ENCODE measurements at regions not wholly inside any gene's neighbourhood (a gene's known extent, or its start where the extent isn't known, plus 50 kb on each side); places are given as distances from the start of the nearest gene placed in this dataset.

- TF ChIP-seq EP300 (IDR thresholded peaks at IDR 0.05) (no peak), SMC3 (IDR thresholded peaks at IDR 0.05) (no peak), POLR2A (IDR thresholded peaks at IDR 0.05; ENCODE audit: low read length) (no peak), KDM1A (IDR thresholded peaks at IDR 0.05; ENCODE audit: low read depth) (no peak), RFX5 (IDR thresholded peaks at IDR 0.05) (no peak), POLR2AphosphoS2 (conservative IDR thresholded peaks at IDR 0.05; ENCODE audit: low read length) (no peak), FOSL2 (IDR thresholded peaks at IDR 0.05) (no peak), FOSL2 (CRISPR knock-in tag; IDR thresholded peaks at IDR 0.05) (no peak), BHLHE40 (IDR thresholded peaks at IDR 0.05; ENCODE audit: low read depth, low read length) (no peak), MYC (IDR thresholded peaks at IDR 0.05; ENCODE audit: borderline replicate concordance, low read length) (no peak)
- TF ChIP-seq, protein P1, sequence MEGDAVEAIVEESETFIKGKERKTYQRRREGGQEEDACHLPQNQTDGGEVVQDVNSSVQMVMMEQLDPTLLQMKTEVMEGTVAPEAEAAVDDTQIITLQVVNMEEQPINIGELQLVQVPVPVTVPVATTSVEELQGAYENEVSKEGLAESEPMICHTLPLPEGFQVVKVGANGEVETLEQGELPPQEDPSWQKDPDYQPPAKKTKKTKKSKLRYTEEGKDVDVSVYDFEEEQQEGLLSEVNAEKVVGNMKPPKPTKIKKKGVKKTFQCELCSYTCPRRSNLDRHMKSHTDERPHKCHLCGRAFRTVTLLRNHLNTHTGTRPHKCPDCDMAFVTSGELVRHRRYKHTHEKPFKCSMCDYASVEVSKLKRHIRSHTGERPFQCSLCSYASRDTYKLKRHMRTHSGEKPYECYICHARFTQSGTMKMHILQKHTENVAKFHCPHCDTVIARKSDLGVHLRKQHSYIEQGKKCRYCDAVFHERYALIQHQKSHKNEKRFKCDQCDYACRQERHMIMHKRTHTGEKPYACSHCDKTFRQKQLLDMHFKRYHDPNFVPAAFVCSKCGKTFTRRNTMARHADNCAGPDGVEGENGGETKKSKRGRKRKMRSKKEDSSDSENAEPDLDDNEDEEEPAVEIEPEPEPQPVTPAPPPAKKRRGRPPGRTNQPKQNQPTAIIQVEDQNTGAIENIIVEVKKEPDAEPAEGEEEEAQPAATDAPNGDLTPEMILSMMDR (IDR thresholded peaks at IDR 0.05): no peak
- TF ChIP-seq, protein P2, sequence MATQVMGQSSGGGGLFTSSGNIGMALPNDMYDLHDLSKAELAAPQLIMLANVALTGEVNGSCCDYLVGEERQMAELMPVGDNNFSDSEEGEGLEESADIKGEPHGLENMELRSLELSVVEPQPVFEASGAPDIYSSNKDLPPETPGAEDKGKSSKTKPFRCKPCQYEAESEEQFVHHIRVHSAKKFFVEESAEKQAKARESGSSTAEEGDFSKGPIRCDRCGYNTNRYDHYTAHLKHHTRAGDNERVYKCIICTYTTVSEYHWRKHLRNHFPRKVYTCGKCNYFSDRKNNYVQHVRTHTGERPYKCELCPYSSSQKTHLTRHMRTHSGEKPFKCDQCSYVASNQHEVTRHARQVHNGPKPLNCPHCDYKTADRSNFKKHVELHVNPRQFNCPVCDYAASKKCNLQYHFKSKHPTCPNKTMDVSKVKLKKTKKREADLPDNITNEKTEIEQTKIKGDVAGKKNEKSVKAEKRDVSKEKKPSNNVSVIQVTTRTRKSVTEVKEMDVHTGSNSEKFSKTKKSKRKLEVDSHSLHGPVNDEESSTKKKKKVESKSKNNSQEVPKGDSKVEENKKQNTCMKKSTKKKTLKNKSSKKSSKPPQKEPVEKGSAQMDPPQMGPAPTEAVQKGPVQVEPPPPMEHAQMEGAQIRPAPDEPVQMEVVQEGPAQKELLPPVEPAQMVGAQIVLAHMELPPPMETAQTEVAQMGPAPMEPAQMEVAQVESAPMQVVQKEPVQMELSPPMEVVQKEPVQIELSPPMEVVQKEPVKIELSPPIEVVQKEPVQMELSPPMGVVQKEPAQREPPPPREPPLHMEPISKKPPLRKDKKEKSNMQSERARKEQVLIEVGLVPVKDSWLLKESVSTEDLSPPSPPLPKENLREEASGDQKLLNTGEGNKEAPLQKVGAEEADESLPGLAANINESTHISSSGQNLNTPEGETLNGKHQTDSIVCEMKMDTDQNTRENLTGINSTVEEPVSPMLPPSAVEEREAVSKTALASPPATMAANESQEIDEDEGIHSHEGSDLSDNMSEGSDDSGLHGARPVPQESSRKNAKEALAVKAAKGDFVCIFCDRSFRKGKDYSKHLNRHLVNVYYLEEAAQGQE (IDR thresholded peaks at IDR 0.05): no peak
These were observed 197.7 kb downstream of the TRIML1 start for GRCh38 chr4:188336891-188337290.

Measured in A549 (cell line).